ENCODE measurements at regions not wholly inside any gene's neighbourhood (a gene's known extent, or its start where the extent isn't known, plus 50 kb on each side); places are given as distances from the start of the nearest gene placed in this dataset.

GRCh38 chr14:78104655-78105054 lies 65.5 kb upstream of the NRXN3 start:
- CTCF ChIA-PET, result no interaction called here
- H3K4me3 ChIP-seq (ENCODE audit: low read depth, low read length), result no peak overlapping the region
- POLR2A ChIA-PET, result no interaction called here
- H3K9me3 ChIP-seq (ENCODE audit: control insufficient read depth, insufficient read depth, low read length), result peaks cover 31% of the 10 kb centered on the region
- no peak for TF ChIP-seq CTCF (IDR thresholded peaks at IDR 0.05; ENCODE audit: low read depth, low read length)
- no peaks in the 10 kb centered on the region for H3K27me3 ChIP-seq (ENCODE audit: control insufficient read depth, insufficient read depth, low read length)
- no peak overlapping the region for H3K27ac ChIP-seq (ENCODE audit: low read depth, low read length)
- DNase-seq (ENCODE audit: low read depth, low spot score), result no peak

- DNase-seq (ENCODE audit: low read depth, low spot score), result no peak
- CTCF ChIA-PET, result no interaction called here
- Histone ChIP-seq H3K9me3 (ENCODE audit: control insufficient read depth, insufficient read depth, low read length) (peaks cover 30% of the 10 kb centered on the region), H3K27ac (ENCODE audit: low read depth, low read length) (no peak overlapping the region), H3K4me3 (ENCODE audit: low read depth, low read length) (no peak overlapping the region), H3K27me3 (ENCODE audit: control insufficient read depth, insufficient read depth, low read length) (no peaks in the 10 kb centered on the region)
- POLR2A ChIA-PET, result no interaction called here
- no peak for TF ChIP-seq CTCF (IDR thresholded peaks at IDR 0.05; ENCODE audit: low read depth, low read length)
Observed at GRCh38 chr14:78106381-78106780, 63.8 kb upstream of the NRXN3 start.

- H3K27me3 ChIP-seq (ENCODE audit: control insufficient read depth, insufficient read depth, low read length), result no peaks in the 10 kb centered on the region
- no peak for TF ChIP-seq CTCF (IDR thresholded peaks at IDR 0.05; ENCODE audit: low read depth, low read length)
- no peak overlapping the region for H3K27ac ChIP-seq (ENCODE audit: low read depth, low read length)
- no peak overlapping the region for H3K4me3 ChIP-seq (ENCODE audit: low read depth, low read length)
- H3K9me3 ChIP-seq (ENCODE audit: control insufficient read depth, insufficient read depth, low read length), result peaks cover 26% of the 10 kb centered on the region
- POLR2A ChIA-PET, result no interaction called here
- no peak for DNase-seq (ENCODE audit: low read depth, low spot score)
- CTCF ChIA-PET, result no interaction called here
Observed at GRCh38 chr14:78107166-78107565, 63.0 kb upstream of the NRXN3 start.

- DNase-seq (ENCODE audit: low read depth, low spot score), result no peak
- no peak overlapping the region for H3K27ac ChIP-seq (ENCODE audit: low read depth, low read length)
- TF ChIP-seq CTCF (IDR thresholded peaks at IDR 0.05; ENCODE audit: low read depth, low read length), result no peak
- ChIA-PET POLR2A (no interaction called here), CTCF (no interaction called here)
- no peaks in the 10 kb centered on the region for H3K27me3 ChIP-seq (ENCODE audit: control insufficient read depth, insufficient read depth, low read length)
- peaks cover 18% of the 10 kb centered on the region for H3K9me3 ChIP-seq (ENCODE audit: control insufficient read depth, insufficient read depth, low read length)
- no peak overlapping the region for H3K4me3 ChIP-seq (ENCODE audit: low read depth, low read length)
Observed at GRCh38 chr14:78119440-78119839, 50.7 kb upstream of the NRXN3 start.
